Mucosa of rectum (tissue), 2 donors: ENCODE measurements at regions not wholly inside any gene's neighbourhood (a gene's known extent, or its start where the extent isn't known, plus 50 kb on each side); places are given as distances from the start of the nearest gene placed in this dataset.

Experiments
- H3K27ac ChIP-seq, 2 donors: one replicate each; pipeline ENCODE4 v1.7.0; 2013; ENCODE audit warnings: inconsistent platforms in 2 of 2, low read depth in 2 of 2, low read length in 2 of 2
- H3K27me3 ChIP-seq, 2 donors: one replicate each; pipeline ENCODE4 v1.7.0; 2013; ENCODE audit warnings: low read length in 2 of 2; ENCODE audit not compliant: control insufficient read depth in 2 of 2, insufficient read depth in 2 of 2
- H3K36me3 ChIP-seq, 2 donors: one replicate each; pipeline ENCODE4 v1.7.0; 2013; ENCODE audit warnings: low read length in 2 of 2; ENCODE audit not compliant: control insufficient read depth in 2 of 2, insufficient read depth in 2 of 2
- H3K4me1 ChIP-seq, 2 donors: one replicate each; pipeline ENCODE4 v1.7.0; 2013; ENCODE audit warnings: low read length in 2 of 2, mild to moderate bottlenecking in 1 of 2; ENCODE audit not compliant: control insufficient read depth in 2 of 2, insufficient read depth in 2 of 2
- H3K4me3 ChIP-seq, 2 donors: one replicate each; pipeline ENCODE4 v1.7.0; 2013; ENCODE audit warnings: low read length in 2 of 2
- H3K9ac ChIP-seq, 2 donors: one replicate each; pipeline ENCODE4 v1.7.0; 2013; ENCODE audit warnings: low read length in 2 of 2, low read depth in 1 of 2, mild to moderate bottlenecking in 1 of 2
- H3K9me3 ChIP-seq, 2 donors: one replicate each; pipeline ENCODE4 v1.7.0; 2013; ENCODE audit warnings: low read length in 2 of 2; ENCODE audit not compliant: control insufficient read depth in 2 of 2
- donor health status: healthy.
- donor health status: Normal muscosa, but diverticular disease.

GRCh38 chr17:77315551-77316190 lies 174.9 kb downstream of the SEC14L1 start:
- no peaks in the 10 kb centered on the region for H3K27me3 ChIP-seq
- no peak overlapping the region for H3K9ac ChIP-seq
- H3K27ac ChIP-seq: no peak overlapping the region
- H3K9me3 ChIP-seq: no peaks in the 10 kb centered on the region
- no peak overlapping the region for H3K4me3 ChIP-seq
- H3K36me3 ChIP-seq: no peaks in the 10 kb centered on the region
- H3K4me1 ChIP-seq: peaks cover 45 to 51% of the 10 kb centered on the region in 2 donors

GRCh38 chr17:77316191-77316641 lies 175.4 kb downstream of the SEC14L1 start:
- Histone ChIP-seq H3K27ac (no peak overlapping the region), H3K36me3 (no peaks in the 10 kb centered on the region), H3K9me3 (no peaks in the 10 kb centered on the region), H3K27me3 (no peaks in the 10 kb centered on the region), H3K4me1 (peaks cover 48 to 50% of the 10 kb centered on the region in 2 donors), H3K9ac (no peak overlapping the region), H3K4me3 (no peak overlapping the region)

- H3K4me3 ChIP-seq: no peak overlapping the region
- H3K27ac ChIP-seq: no peak overlapping the region
- peaks cover 45 to 48% of the 10 kb centered on the region in 2 donors for H3K4me1 ChIP-seq
- H3K9me3 ChIP-seq: no peaks in the 10 kb centered on the region
- no peak overlapping the region for H3K9ac ChIP-seq
- H3K27me3 ChIP-seq: no peaks in the 10 kb centered on the region
- H3K36me3 ChIP-seq: no peaks in the 10 kb centered on the region
Measured at GRCh38 chr17:77316651-77317050, 175.9 kb downstream of the SEC14L1 start.

GRCh38 chr17:77317091-77317750 lies 176.5 kb downstream of the SEC14L1 start:
- Histone ChIP-seq H3K4me1 (peaks cover 40 to 48% of the 10 kb centered on the region in 2 donors), H3K4me3 (no peak overlapping the region), H3K36me3 (no peaks in the 10 kb centered on the region), H3K9me3 (no peaks in the 10 kb centered on the region), H3K27ac (no peak overlapping the region), H3K27me3 (no peaks in the 10 kb centered on the region), H3K9ac (no peak overlapping the region)

- Histone ChIP-seq H3K4me1 (peaks cover 42 to 49% of the 10 kb centered on the region in 2 donors), H3K27me3 (no peaks in the 10 kb centered on the region), H3K36me3 (peaks cover 0 to 3% of the 10 kb centered on the region in 2 donors), H3K9me3 (no peaks in the 10 kb centered on the region), H3K9ac (peak overlapping the region in 1 of 2 donors; percentile 78), H3K27ac (peak overlapping the region in 1 of 2 donors; percentile 94), H3K4me3 (no peak overlapping the region)
Measured at GRCh38 chr17:77318021-77318420, 177.3 kb downstream of the SEC14L1 start.

GRCh38 chr17:77318491-77319210 lies 177.9 kb downstream of the SEC14L1 start:
- H3K4me3 ChIP-seq: peak overlapping the region; percentile 72 to 75
- H3K4me1 ChIP-seq: peaks cover 42 to 47% of the 10 kb centered on the region in 2 donors
- peak overlapping the region; percentile 78 to 84 for H3K9ac ChIP-seq
- no peaks in the 10 kb centered on the region for H3K9me3 ChIP-seq
- peak overlapping the region; percentile 91 to 94 for H3K27ac ChIP-seq
- no peaks in the 10 kb centered on the region for H3K27me3 ChIP-seq
- peaks cover 0 to 3% of the 10 kb centered on the region in 2 donors for H3K36me3 ChIP-seq

GRCh38 chr17:77319211-77320043 lies 178.7 kb downstream of the SEC14L1 start:
- H3K27me3 ChIP-seq: no peaks in the 10 kb centered on the region
- H3K27ac ChIP-seq: peak overlapping the region; percentile 91 to 94
- H3K36me3 ChIP-seq: peaks cover 0 to 3% of the 10 kb centered on the region in 2 donors
- peak overlapping the region; percentile 78 to 84 for H3K9ac ChIP-seq
- H3K9me3 ChIP-seq: no peaks in the 10 kb centered on the region
- peaks cover 45 to 53% of the 10 kb centered on the region in 2 donors for H3K4me1 ChIP-seq
- H3K4me3 ChIP-seq: peak overlapping the region; percentile 72 to 75

GRCh38 chr17:77320044-77320440 lies 179.3 kb downstream of the SEC14L1 start:
- Histone ChIP-seq H3K9ac (peak overlapping the region; percentile 78 to 84), H3K27ac (peak overlapping the region; percentile 91 to 94), H3K27me3 (no peaks in the 10 kb centered on the region), H3K4me3 (peak overlapping the region; percentile 72 to 75), H3K4me1 (peaks cover 49 to 55% of the 10 kb centered on the region in 2 donors), H3K36me3 (peaks cover 0 to 3% of the 10 kb centered on the region in 2 donors), H3K9me3 (no peaks in the 10 kb centered on the region)

- Histone ChIP-seq H3K4me1 (peaks cover 55 to 61% of the 10 kb centered on the region in 2 donors), H3K36me3 (peaks cover 0 to 3% of the 10 kb centered on the region in 2 donors), H3K27me3 (no peaks in the 10 kb centered on the region), H3K9ac (peak overlapping the region; percentile 1 to 84), H3K4me3 (peak overlapping the region; percentile 72 to 75), H3K9me3 (no peaks in the 10 kb centered on the region), H3K27ac (peak overlapping the region; percentile 91 to 94)
Measured at GRCh38 chr17:77320485-77321256, 179.9 kb downstream of the SEC14L1 start.
